RWPE1 (cell line): ENCODE measurements at regions not wholly inside any gene's neighbourhood (a gene's known extent, or its start where the extent isn't known, plus 50 kb on each side); places are given as distances from the start of the nearest gene placed in this dataset.

Source experiments
- CTCF ChIA-PET: fragments of 350-600 bp; sonication (Branson Sonifier 250); formaldehyde crosslinking; extraction: SDS; loops from one replicate; lab custom pipeline; 2021; lab: Yijun Ruan, JAX
- POLR2A ChIA-PET: fragments of 400-600 bp; formaldehyde crosslinking; extraction: SDS; loops from one replicate; lab custom pipeline; 2020; ENCODE audit warnings: antibody characterized with exemption; ENCODE audit not compliant: low non-redundant PET; lab: Yijun Ruan, JAX
- DNase-seq: peaks from one replicate; pipeline ENCODE4 v3.0.0; 2012; ENCODE audit warnings: low spot score
- H3K27ac ChIP-seq: fragments of 450-650 bp; 2 replicates; pipeline ENCODE4 v1.5.1; 2017
- CTCF ChIP-seq: fragments of 450-650 bp; conservative IDR thresholded peaks from 2 replicates; pipeline ENCODE4 v1.5.1; 2017; ENCODE audit warnings: low read depth, mild to moderate bottlenecking

GRCh38 chr10:93181271-93182048, 107.8 kb downstream of the CYP26A1 start:
- TF ChIP-seq CTCF: no peak
- no peak overlapping the region for H3K27ac ChIP-seq
- DNase-seq: no peak
- POLR2A ChIA-PET: no interaction called here
- CTCF ChIA-PET: interaction anchor here (0.6 kb wide), 2 partner anchors 26 to 102 kb away, joined by 3 read pairs; no protein-coding TSS in a partner anchor

DNA sequence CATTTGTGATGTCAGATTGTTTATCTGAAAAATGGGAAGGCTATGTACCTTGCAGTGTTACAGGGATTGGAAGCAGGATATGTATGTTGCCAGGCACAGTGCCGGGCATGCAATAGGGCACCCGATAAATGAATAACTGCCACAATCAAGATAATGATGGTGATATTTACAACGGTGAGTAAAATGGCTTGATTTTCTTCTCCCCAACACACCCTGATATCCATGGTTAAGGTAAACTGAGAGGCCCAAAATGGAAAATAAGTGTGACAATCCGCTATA, 108.3 kb downstream of the CYP26A1 start:
- no peak for DNase-seq
- TF ChIP-seq CTCF: no peak
- POLR2A ChIA-PET: no interaction called here
- H3K27ac ChIP-seq: no peak overlapping the region
- CTCF ChIA-PET: interaction anchor here (0.6 kb wide), 2 partner anchors 26 to 102 kb away, joined by 3 read pairs; no protein-coding TSS in a partner anchor

GRCh38 chr10:93182790-93183189, 109.1 kb downstream of the CYP26A1 start:
- ChIA-PET CTCF (no interaction called here), POLR2A (no interaction called here)
- no peak overlapping the region for H3K27ac ChIP-seq
- no peak for DNase-seq
- no peak for TF ChIP-seq CTCF

DNA sequence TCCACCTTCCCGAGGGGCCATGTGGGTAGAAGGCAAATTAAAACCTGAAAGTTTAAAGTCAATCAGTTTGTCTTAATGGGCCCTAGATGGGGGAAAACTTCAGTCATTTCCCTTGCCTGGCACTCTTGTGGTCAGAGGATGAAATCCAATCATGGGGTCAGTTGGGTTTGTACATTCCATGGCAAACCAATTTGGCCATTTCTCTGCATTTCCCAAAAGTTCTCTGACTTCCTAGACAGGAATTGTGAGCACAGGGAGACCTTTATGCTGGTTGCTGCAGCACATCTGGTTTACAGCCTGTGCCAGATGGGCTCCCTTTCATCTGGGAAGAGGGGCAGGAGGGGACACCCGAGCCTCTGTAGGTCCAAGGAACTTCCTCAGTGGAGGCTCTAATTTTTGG, 113.0 kb downstream of the CYP26A1 start:
- POLR2A ChIA-PET: no interaction called here
- H3K27ac ChIP-seq: no peak overlapping the region
- no peak for DNase-seq
- no peak for TF ChIP-seq CTCF
- CTCF ChIA-PET: no interaction called here

DNA sequence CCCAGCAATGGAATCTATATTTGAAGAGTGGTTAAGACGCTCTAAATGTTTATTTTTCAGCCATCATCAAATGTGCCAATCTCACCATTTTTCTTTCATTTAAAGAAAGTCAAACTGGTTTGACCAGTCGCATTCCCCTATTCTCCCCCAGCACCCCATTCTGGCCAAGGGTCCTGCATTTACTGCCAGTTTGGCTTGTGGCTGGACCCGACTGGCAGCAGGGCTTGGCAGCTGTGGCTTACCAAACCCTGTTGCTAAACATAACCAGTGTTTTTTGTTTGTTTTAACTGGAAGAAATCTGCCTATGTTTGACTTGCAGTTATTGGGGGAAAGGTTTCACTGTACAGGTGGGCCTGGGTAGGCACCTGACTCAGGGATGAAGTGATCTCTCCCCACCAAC, 116.3 kb downstream of the CYP26A1 start:
- no peak overlapping the region for H3K27ac ChIP-seq
- ChIA-PET CTCF (interaction anchor here (0.6 to 0.7 kb wide), 2 partner anchors 8 to 101 kb away, joined by 3 to 4 read pairs; no protein-coding TSS in a partner anchor), POLR2A (no interaction called here)
- no peak for DNase-seq
- TF ChIP-seq CTCF: no peak

DNA sequence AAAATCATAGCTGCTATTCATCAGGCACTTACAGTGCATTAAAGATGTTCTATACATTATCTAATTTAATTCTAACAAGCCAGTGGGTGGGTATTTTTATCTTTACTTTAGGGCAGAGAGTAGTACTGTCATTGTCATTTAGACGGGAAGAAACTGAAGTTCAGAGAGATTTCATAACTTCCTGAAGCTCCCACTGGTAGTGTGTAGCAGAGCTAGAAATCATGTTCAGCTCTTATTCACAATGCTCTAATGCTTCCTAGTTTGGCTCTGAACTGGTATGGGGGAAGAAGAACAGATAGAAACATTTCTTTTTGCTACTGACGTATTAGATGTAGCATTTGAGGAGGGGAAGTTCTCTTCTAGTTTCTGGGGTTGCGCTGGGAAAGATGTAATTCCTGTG, 116.7 kb downstream of the CYP26A1 start:
- TF ChIP-seq CTCF: no peak
- DNase-seq: no peak
- no peak overlapping the region for H3K27ac ChIP-seq
- ChIA-PET POLR2A (no interaction called here), CTCF (interaction anchor here (0.6 to 0.7 kb wide), 2 partner anchors 8 to 101 kb away, joined by 3 to 4 read pairs; no protein-coding TSS in a partner anchor)
